HG02970 (cell line): ENCODE measurements at regions not wholly inside any gene's neighbourhood (a gene's known extent, or its start where the extent isn't known, plus 50 kb on each side); places are given as distances from the start of the nearest gene placed in this dataset.
"Not testable (repeated sequence)": the region's sequence is repeated elsewhere in the genome, so short reads cannot be mapped to it uniquely, and the experiment has no call there.

Experiments used
- ATAC-seq: cut with Tn5 transposase; IDR thresholded peaks from one replicate; pipeline ENCODE4 v1.9.1; 2021; ENCODE audit warnings: mild to moderate bottlenecking, moderate library complexity, moderate number of reproducible peaks; ENCODE audit not compliant: unreplicated experiment, low FRiP score

GRCh38 chr11:80307676-80308075 is 866.8 kb upstream of the TENM4 start:
- no peak for ATAC-seq

- ATAC-seq: no peak
Measured at GRCh38 chr11:80297858-80298632, 857.2 kb upstream of the TENM4 start.

- ATAC-seq: no peak
Measured at GRCh38 chr11:80293293-80293692, 852.5 kb upstream of the TENM4 start.

- no peak for ATAC-seq
Measured at GRCh38 chr11:80284946-80285785, 844.3 kb upstream of the TENM4 start.

- no peak for ATAC-seq
Measured at GRCh38 chr11:80282643-80283042, 841.8 kb upstream of the TENM4 start.

- no peak for ATAC-seq
Measured at GRCh38 chr11:80281194-80281593, 840.4 kb upstream of the TENM4 start.

- ATAC-seq: no peak
Measured at GRCh38 chr11:80280737-80281136, 839.9 kb upstream of the TENM4 start.

- no peak for ATAC-seq
Measured at GRCh38 chr11:80261776-80262175, 820.9 kb upstream of the TENM4 start.

- ATAC-seq: not testable (repeated sequence)
Measured at GRCh38 chr11:80257319-80258015, 816.6 kb upstream of the TENM4 start.

- ATAC-seq: no peak
Measured at GRCh38 chr11:80255021-80255420, 814.2 kb upstream of the TENM4 start.

- ATAC-seq: no peak
Measured at GRCh38 chr11:80241766-80242165, 800.9 kb upstream of the TENM4 start.

- no peak for ATAC-seq
Measured at GRCh38 chr11:80240245-80240644, 799.4 kb upstream of the TENM4 start.

GRCh38 chr11:80239217-80239616 is 798.4 kb upstream of the TENM4 start:
- ATAC-seq: no peak

- no peak for ATAC-seq
Measured at GRCh38 chr11:80227915-80228314, 787.1 kb upstream of the TENM4 start.

GRCh38 chr11:80214413-80214812 is 773.6 kb upstream of the TENM4 start:
- ATAC-seq: no peak

GRCh38 chr11:80211673-80212072 is 770.8 kb upstream of the TENM4 start:
- no peak for ATAC-seq

- ATAC-seq: no peak
Measured at GRCh38 chr11:80204021-80204420, 763.2 kb upstream of the TENM4 start.

- no peak for ATAC-seq
Measured at GRCh38 chr11:80196932-80197554, 756.2 kb upstream of the TENM4 start.

GRCh38 chr11:80196041-80196440 is 755.2 kb upstream of the TENM4 start:
- no peak for ATAC-seq

GRCh38 chr11:80194625-80195024 is 753.8 kb upstream of the TENM4 start:
- ATAC-seq: no peak

- ATAC-seq: no peak
Measured at GRCh38 chr11:80194016-80194415, 753.2 kb upstream of the TENM4 start.
